HepG2 (cell line): ENCODE measurements at regions not wholly inside any gene's neighbourhood (a gene's known extent, or its start where the extent isn't known, plus 50 kb on each side); places are given as distances from the start of the nearest gene placed in this dataset.

ENCODE experiments used
- CREB1 ChIP-seq, 2 experiments: fragments of 450-650 bp in 1 of 2; IDR thresholded peaks; 2 replicates each; pipeline ENCODE4 v1.6.1; 2016 to 2017; ENCODE audit warnings: control low read depth in 1 of 2, mild to moderate bottlenecking in 1 of 2, missing compliant biosample characterization in 1 of 2, missing genetic modification characterization in 1 of 2
- CREM ChIP-seq, 2 experiments: sonication (generic) in 1 of 2; formaldehyde crosslinking in 1 of 2; IDR thresholded peaks; 2 replicates each; pipeline versions ENCODE4 v1.4.0 to v1.6.1; 2016 to 2020; ENCODE audit warnings: antibody characterized with exemption in 1 of 2, mild to moderate bottlenecking in 1 of 2, missing genetic modification reagents in 1 of 2
- GFI1 ChIP-seq: sonication (generic); formaldehyde crosslinking; IDR thresholded peaks from 2 replicates; pipeline ENCODE4 v1.5.0; 2020; ENCODE audit warnings: missing genetic modification reagents, mild to moderate bottlenecking, borderline replicate concordance
- IRF2 ChIP-seq: IDR thresholded peaks from 2 replicates; pipeline ENCODE4 v1.6.1; 2018; ENCODE audit warnings: missing genetic modification reagents, missing compliant biosample characterization
- NFYB ChIP-seq: sonication (generic); formaldehyde crosslinking; IDR thresholded peaks from 2 replicates; pipeline ENCODE4 v1.4.0; 2020; ENCODE audit warnings: missing genetic modification reagents
- POLR2A ChIP-seq, 2 experiments: IDR thresholded peaks; 2 replicates each; pipeline ENCODE4 v1.6.1; 2011; ENCODE audit warnings: low read depth in 2 of 2, low read length in 2 of 2, mild to moderate bottlenecking in 1 of 2, moderate library complexity in 1 of 2; ENCODE audit not compliant: insufficient read depth in 1 of 2
- POLR2G ChIP-seq: fragments of 200-400 bp; formaldehyde crosslinking; IDR thresholded peaks from 2 replicates; pipeline ENCODE4 v1.6.1; 2018; ENCODE audit warnings: mild to moderate bottlenecking, low read depth, low read length, moderate library complexity
- TAF1 ChIP-seq: sonication (generic); formaldehyde crosslinking; IDR thresholded peaks from 2 replicates; pipeline ENCODE4 v1.4.0; 2020; ENCODE audit warnings: missing genetic modification reagents
- ZNF256 ChIP-seq: sonication (generic); formaldehyde crosslinking; conservative IDR thresholded peaks from 2 replicates; pipeline ENCODE4 v1.4.0; 2020; ENCODE audit warnings: missing genetic modification reagents
- ZNF263 ChIP-seq: sonication (generic); formaldehyde crosslinking; IDR thresholded peaks from 2 replicates; pipeline ENCODE4 v1.4.0; 2020; ENCODE audit warnings: missing genetic modification reagents
- TF ChIP-seq, protein P1 (sequence below), 2 experiments: fragments of 450-650 bp in 1 of 2; sonication (generic) in 1 of 2; formaldehyde crosslinking; IDR thresholded peaks; 2 replicates each; pipeline versions ENCODE4 v1.5.0 to v1.8.0; 2020 to 2022; ENCODE audit warnings: mild to moderate bottlenecking in 1 of 2, missing genetic modification reagents in 1 of 2
- TF ChIP-seq, protein P2 (sequence below): sonication (generic); formaldehyde crosslinking; IDR thresholded peaks from 2 replicates; pipeline ENCODE4 v1.4.0; 2020; ENCODE audit warnings: missing genetic modification reagents, borderline replicate concordance
- TF ChIP-seq, protein P3 (sequence below): sonication (generic); formaldehyde crosslinking; IDR thresholded peaks from 2 replicates; pipeline ENCODE4 v1.4.0; 2020; ENCODE audit warnings: mild to moderate bottlenecking, missing genetic modification reagents
- TF ChIP-seq, protein P4 (sequence below): sonication (generic); formaldehyde crosslinking; IDR thresholded peaks from 2 replicates; pipeline ENCODE4 v1.4.0; 2020; ENCODE audit warnings: missing genetic modification reagents, borderline replicate concordance
- TF ChIP-seq, protein P5 (sequence below): IDR thresholded peaks from 2 replicates; pipeline ENCODE4 v1.6.1; 2012; ENCODE audit warnings: inconsistent platforms

DNA sequence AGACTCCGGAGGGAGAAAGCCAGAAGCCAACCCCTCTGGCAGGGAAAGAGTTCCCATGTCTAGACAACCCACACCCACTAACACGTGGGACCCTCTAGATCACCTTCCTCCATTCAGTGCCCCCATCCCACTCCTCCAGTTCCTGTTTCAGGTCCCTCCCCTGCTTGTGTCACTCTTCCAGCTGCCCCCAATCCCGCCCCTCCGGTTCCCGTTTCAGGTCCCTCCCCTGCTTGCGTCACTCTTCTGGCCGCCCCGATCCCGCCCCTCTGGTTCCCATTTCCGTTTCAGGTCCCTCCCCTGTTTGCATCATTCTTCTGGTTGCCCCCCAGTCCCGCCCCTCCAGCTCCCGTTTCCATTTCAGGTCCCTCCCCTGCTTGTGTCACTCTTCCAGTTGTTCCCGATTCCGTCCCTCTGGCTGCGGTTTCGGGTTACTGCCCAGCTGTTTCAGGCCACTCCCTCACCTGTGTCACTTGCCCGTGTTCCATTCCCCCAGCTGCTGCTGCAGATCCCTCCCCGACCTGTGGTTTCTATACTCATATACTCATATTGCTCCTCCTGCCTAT is 64.8 kb upstream of the RANBP6 start (continued):
- TF ChIP-seq, protein P1, sequence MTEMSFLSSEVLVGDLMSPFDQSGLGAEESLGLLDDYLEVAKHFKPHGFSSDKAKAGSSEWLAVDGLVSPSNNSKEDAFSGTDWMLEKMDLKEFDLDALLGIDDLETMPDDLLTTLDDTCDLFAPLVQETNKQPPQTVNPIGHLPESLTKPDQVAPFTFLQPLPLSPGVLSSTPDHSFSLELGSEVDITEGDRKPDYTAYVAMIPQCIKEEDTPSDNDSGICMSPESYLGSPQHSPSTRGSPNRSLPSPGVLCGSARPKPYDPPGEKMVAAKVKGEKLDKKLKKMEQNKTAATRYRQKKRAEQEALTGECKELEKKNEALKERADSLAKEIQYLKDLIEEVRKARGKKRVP (CRISPR knock-in tag; IDR thresholded peaks at IDR 0.05): peak in 1 of 2 experiments; percentile 92; a peak in 2 of 4 replicates
- TF ChIP-seq CREB1 (IDR thresholded peaks at IDR 0.05) (peak; percentile 65; the same call in 1 of the 2 replicates), CREB1 (CRISPR knock-in tag; IDR thresholded peaks at IDR 0.05) (peak; percentile 90), NFYB (CRISPR knock-in tag) (peak; percentile 70), IRF2 (no peak), TAF1 (no peak), GFI1 (CRISPR knock-in tag) (no peak), POLR2G (peak; percentile 40; the same call in 1 of the 2 replicates), ZNF263 (CRISPR knock-in tag) (peak; percentile 22; the same call in 1 of the 2 replicates), ZNF256 (CRISPR knock-in tag) (no peak), POLR2A (IDR thresholded peaks at IDR 0.05; ENCODE audit: insufficient read depth in 1 of 2, low read depth in 2 of 2, low read length in 2 of 2) (peak in 1 of 2 experiments; percentile 31; a peak in 1 of 4 replicates), CREM (IDR thresholded peaks at IDR 0.05) (peak; percentile 35), CREM (CRISPR knock-in tag; IDR thresholded peaks at IDR 0.05) (no peak)
- TF ChIP-seq, protein P2, sequence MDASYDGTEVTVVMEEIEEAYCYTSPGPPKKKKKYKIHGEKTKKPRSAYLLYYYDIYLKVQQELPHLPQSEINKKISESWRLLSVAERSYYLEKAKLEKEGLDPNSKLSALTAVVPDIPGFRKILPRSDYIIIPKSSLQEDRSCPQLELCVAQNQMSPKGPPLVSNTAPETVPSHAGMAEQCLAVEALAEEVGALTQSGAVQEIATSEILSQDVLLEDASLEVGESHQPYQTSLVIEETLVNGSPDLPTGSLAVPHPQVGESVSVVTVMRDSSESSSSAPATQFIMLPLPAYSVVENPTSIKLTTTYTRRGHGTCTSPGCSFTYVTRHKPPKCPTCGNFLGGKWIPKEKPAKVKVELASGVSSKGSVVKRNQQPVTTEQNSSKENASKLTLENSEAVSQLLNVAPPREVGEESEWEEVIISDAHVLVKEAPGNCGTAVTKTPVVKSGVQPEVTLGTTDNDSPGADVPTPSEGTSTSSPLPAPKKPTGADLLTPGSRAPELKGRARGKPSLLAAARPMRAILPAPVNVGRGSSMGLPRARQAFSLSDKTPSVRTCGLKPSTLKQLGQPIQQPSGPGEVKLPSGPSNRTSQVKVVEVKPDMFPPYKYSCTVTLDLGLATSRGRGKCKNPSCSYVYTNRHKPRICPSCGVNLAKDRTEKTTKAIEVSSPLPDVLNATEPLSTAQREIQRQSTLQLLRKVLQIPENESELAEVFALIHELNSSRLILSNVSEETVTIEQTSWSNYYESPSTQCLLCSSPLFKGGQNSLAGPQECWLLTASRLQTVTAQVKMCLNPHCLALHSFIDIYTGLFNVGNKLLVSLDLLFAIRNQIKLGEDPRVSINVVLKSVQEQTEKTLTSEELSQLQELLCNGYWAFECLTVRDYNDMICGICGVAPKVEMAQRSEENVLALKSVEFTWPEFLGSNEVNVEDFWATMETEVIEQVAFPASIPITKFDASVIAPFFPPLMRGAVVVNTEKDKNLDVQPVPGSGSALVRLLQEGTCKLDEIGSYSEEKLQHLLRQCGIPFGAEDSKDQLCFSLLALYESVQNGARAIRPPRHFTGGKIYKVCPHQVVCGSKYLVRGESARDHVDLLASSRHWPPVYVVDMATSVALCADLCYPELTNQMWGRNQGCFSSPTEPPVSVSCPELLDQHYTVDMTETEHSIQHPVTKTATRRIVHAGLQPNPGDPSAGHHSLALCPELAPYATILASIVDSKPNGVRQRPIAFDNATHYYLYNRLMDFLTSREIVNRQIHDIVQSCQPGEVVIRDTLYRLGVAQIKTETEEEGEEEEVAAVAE (CRISPR knock-in tag): no peak
- TF ChIP-seq, protein P3, sequence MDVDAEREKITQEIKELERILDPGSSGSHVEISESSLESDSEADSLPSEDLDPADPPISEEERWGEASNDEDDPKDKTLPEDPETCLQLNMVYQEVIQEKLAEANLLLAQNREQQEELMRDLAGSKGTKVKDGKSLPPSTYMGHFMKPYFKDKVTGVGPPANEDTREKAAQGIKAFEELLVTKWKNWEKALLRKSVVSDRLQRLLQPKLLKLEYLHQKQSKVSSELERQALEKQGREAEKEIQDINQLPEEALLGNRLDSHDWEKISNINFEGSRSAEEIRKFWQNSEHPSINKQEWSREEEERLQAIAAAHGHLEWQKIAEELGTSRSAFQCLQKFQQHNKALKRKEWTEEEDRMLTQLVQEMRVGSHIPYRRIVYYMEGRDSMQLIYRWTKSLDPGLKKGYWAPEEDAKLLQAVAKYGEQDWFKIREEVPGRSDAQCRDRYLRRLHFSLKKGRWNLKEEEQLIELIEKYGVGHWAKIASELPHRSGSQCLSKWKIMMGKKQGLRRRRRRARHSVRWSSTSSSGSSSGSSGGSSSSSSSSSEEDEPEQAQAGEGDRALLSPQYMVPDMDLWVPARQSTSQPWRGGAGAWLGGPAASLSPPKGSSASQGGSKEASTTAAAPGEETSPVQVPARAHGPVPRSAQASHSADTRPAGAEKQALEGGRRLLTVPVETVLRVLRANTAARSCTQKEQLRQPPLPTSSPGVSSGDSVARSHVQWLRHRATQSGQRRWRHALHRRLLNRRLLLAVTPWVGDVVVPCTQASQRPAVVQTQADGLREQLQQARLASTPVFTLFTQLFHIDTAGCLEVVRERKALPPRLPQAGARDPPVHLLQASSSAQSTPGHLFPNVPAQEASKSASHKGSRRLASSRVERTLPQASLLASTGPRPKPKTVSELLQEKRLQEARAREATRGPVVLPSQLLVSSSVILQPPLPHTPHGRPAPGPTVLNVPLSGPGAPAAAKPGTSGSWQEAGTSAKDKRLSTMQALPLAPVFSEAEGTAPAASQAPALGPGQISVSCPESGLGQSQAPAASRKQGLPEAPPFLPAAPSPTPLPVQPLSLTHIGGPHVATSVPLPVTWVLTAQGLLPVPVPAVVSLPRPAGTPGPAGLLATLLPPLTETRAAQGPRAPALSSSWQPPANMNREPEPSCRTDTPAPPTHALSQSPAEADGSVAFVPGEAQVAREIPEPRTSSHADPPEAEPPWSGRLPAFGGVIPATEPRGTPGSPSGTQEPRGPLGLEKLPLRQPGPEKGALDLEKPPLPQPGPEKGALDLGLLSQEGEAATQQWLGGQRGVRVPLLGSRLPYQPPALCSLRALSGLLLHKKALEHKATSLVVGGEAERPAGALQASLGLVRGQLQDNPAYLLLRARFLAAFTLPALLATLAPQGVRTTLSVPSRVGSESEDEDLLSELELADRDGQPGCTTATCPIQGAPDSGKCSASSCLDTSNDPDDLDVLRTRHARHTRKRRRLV (CRISPR knock-in tag): no peak
- TF ChIP-seq, protein P4, sequence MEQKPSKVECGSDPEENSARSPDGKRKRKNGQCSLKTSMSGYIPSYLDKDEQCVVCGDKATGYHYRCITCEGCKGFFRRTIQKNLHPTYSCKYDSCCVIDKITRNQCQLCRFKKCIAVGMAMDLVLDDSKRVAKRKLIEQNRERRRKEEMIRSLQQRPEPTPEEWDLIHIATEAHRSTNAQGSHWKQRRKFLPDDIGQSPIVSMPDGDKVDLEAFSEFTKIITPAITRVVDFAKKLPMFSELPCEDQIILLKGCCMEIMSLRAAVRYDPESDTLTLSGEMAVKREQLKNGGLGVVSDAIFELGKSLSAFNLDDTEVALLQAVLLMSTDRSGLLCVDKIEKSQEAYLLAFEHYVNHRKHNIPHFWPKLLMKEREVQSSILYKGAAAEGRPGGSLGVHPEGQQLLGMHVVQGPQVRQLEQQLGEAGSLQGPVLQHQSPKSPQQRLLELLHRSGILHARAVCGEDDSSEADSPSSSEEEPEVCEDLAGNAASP (CRISPR knock-in tag): no peak
- TF ChIP-seq, protein P5, sequence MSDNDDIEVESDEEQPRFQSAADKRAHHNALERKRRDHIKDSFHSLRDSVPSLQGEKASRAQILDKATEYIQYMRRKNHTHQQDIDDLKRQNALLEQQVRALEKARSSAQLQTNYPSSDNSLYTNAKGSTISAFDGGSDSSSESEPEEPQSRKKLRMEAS: 0 out of 2 replicates have a peak, but pooled peaks have one; percentile 47
